Astrocyte (in vitro differentiated cells and primary cell): ENCODE measurements at regions not wholly inside any gene's neighbourhood (a gene's known extent, or its start where the extent isn't known, plus 50 kb on each side); places are given as distances from the start of the nearest gene placed in this dataset.

Experiments used
- DNase-seq: peaks from one replicate; pipeline ENCODE4 v3.0.0-alpha.2; 2010; ENCODE audit warnings: low read depth
- FAIRE-seq: peaks from 2 replicates; lab custom pipeline; 2011; peaks lifted over from hg19 to GRCh38; lab: Jason Lieb, UNC
- H2AFZ ChIP-seq: 2 replicates; pipeline ENCODE4 v1.6.0; 2012; ENCODE audit warnings: low read depth, low read length, inconsistent platforms
- H3K27ac ChIP-seq: 2 replicates; pipeline ENCODE4 v1.5.1; 2011; ENCODE audit warnings: low read depth, low read length, inconsistent platforms
- H3K27me3 ChIP-seq: 2 replicates; pipeline ENCODE4 v1.6.0; 2011; ENCODE audit warnings: low read length, inconsistent platforms; ENCODE audit not compliant: insufficient read depth
- H3K36me3 ChIP-seq: 2 replicates; pipeline ENCODE4 v1.5.1; 2011; ENCODE audit warnings: low read length, inconsistent platforms; ENCODE audit not compliant: insufficient read depth
- H3K4me1 ChIP-seq: 2 replicates; pipeline ENCODE4 v1.5.1; 2011; ENCODE audit warnings: low read length, inconsistent platforms; ENCODE audit not compliant: insufficient read depth
- H3K4me2 ChIP-seq: 2 replicates; pipeline ENCODE4 v1.6.0; 2012; ENCODE audit warnings: low read length, inconsistent platforms
- H3K4me3 ChIP-seq: 2 replicates; pipeline ENCODE4 v1.5.1; 2011; ENCODE audit warnings: low read depth, mild to moderate bottlenecking, low read length, inconsistent platforms; ENCODE audit not compliant: insufficient read depth
- H3K79me2 ChIP-seq: 2 replicates; pipeline ENCODE4 v1.6.0; 2012; ENCODE audit warnings: mild to moderate bottlenecking, low read length, inconsistent platforms; ENCODE audit not compliant: insufficient read depth
- H3K9ac ChIP-seq: 2 replicates; pipeline ENCODE4 v1.6.0; 2012; ENCODE audit warnings: mild to moderate bottlenecking, low read length, inconsistent platforms
- H3K9me3 ChIP-seq: 2 replicates; pipeline ENCODE4 v1.5.1; 2012; ENCODE audit warnings: low read depth, mild to moderate bottlenecking, low read length, inconsistent platforms; ENCODE audit not compliant: insufficient read depth
- H4K20me1 ChIP-seq: 2 replicates; pipeline ENCODE4 v1.6.0; 2012; ENCODE audit warnings: low read length, inconsistent platforms; ENCODE audit not compliant: insufficient read depth
- H3K27ac Mint-ChIP-seq: one replicate; pipeline ENCODE4 v1.8.0; 2021; ENCODE audit warnings: mild to moderate bottlenecking, mixed read lengths; ENCODE audit not compliant: unreplicated experiment
- H3K27me3 Mint-ChIP-seq: one replicate; pipeline ENCODE4 v1.8.0; 2021; ENCODE audit warnings: low read depth, mixed read lengths; ENCODE audit not compliant: unreplicated experiment
- H3K36me3 Mint-ChIP-seq: one replicate; pipeline ENCODE4 v1.8.0; 2021; ENCODE audit warnings: low read depth, mixed read lengths; ENCODE audit not compliant: unreplicated experiment
- H3K4me1 Mint-ChIP-seq: one replicate; pipeline ENCODE4 v1.8.0; 2021; ENCODE audit warnings: low read depth, mixed read lengths; ENCODE audit not compliant: unreplicated experiment
- H3K4me3 Mint-ChIP-seq: one replicate; pipeline ENCODE4 v1.8.0; 2021; ENCODE audit warnings: mild to moderate bottlenecking, moderate library complexity, mixed read lengths; ENCODE audit not compliant: unreplicated experiment
- H3K9me3 Mint-ChIP-seq: one replicate; pipeline ENCODE4 v1.8.0; 2021; ENCODE audit warnings: mild to moderate bottlenecking, mixed read lengths; ENCODE audit not compliant: unreplicated experiment
- EZH2 ChIP-seq: IDR thresholded peaks from 2 replicates; pipeline ENCODE4 v1.6.1; 2012; ENCODE audit warnings: mild to moderate bottlenecking, low read length, inconsistent platforms; ENCODE audit not compliant: insufficient read depth
- TF ChIP-seq, protein P1 (sequence below): IDR thresholded peaks from 2 replicates; pipeline ENCODE4 v1.5.1; 2011; ENCODE audit warnings: low read depth, mild to moderate bottlenecking, inconsistent platforms, low read length, moderate library complexity; ENCODE audit not compliant: insufficient read depth

DNA sequence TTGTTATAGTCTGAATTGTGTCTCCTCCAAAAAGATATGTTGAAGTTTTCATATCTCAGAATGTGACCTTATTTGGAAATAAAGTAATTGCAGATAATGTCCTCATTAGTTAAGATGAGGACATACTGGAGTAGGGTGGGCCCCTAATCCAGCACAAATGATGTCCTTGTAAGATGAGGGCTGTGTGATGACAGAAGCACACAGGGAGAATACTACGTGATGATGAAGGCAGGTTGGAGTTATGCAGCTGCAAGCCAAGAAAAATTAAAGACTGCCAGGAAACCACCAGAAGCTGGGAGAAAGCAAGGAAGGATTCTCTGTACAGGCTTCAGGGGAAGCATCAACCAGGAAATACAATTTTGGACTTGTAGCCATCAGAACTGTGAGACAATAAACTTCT lies 58.3 kb upstream of the PNPT1 start:
- Mint-ChIP-seq H3K9me3 (peaks cover 4% of the 10 kb centered on the region), H3K4me3 (no peak overlapping the region), H3K27ac (no peak overlapping the region), H3K27me3 (no peaks in the 10 kb centered on the region), H3K4me1 (no peaks in the 10 kb centered on the region), H3K36me3 (no peaks in the 10 kb centered on the region)
- DNase-seq = peak; percentile 37
- no peak overlapping the region for H3K4me2 ChIP-seq
- H3K79me2 ChIP-seq = no peaks in the 10 kb centered on the region
- no peak for TF ChIP-seq EZH2
- TF ChIP-seq, protein P1, sequence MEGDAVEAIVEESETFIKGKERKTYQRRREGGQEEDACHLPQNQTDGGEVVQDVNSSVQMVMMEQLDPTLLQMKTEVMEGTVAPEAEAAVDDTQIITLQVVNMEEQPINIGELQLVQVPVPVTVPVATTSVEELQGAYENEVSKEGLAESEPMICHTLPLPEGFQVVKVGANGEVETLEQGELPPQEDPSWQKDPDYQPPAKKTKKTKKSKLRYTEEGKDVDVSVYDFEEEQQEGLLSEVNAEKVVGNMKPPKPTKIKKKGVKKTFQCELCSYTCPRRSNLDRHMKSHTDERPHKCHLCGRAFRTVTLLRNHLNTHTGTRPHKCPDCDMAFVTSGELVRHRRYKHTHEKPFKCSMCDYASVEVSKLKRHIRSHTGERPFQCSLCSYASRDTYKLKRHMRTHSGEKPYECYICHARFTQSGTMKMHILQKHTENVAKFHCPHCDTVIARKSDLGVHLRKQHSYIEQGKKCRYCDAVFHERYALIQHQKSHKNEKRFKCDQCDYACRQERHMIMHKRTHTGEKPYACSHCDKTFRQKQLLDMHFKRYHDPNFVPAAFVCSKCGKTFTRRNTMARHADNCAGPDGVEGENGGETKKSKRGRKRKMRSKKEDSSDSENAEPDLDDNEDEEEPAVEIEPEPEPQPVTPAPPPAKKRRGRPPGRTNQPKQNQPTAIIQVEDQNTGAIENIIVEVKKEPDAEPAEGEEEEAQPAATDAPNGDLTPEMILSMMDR = no peak
- no peak overlapping the region for H2AFZ ChIP-seq
- no peak overlapping the region for H3K4me3 ChIP-seq
- H4K20me1 ChIP-seq = no peaks in the 10 kb centered on the region
- no peaks in the 10 kb centered on the region for H3K9me3 ChIP-seq
- no peaks in the 10 kb centered on the region for H3K4me1 ChIP-seq
- H3K36me3 ChIP-seq = no peaks in the 10 kb centered on the region
- no peak overlapping the region for H3K27ac ChIP-seq
- H3K27me3 ChIP-seq = no peaks in the 10 kb centered on the region
- FAIRE-seq = no peak
- H3K9ac ChIP-seq = no peak overlapping the region

- H3K27ac ChIP-seq = peak overlapping the region; percentile 82
Observed at GRCh38 chr2:55743583-55743982, 49.9 kb upstream of the PNPT1 start.

More at GRCh38 chr2:55743583-55743982, 49.9 kb upstream of the PNPT1 start:
- Histone ChIP-seq H4K20me1 (no peaks in the 10 kb centered on the region), H3K4me2 (peak overlapping the region; percentile 53), H3K36me3 (no peaks in the 10 kb centered on the region), H3K79me2 (no peaks in the 10 kb centered on the region), H2AFZ (no peak overlapping the region), H3K4me1 (peaks cover 8% of the 10 kb centered on the region), H3K4me3 (no peak overlapping the region), H3K27me3 (no peaks in the 10 kb centered on the region), H3K9me3 (no peaks in the 10 kb centered on the region), H3K9ac (peak overlapping the region; percentile 54)
- FAIRE-seq (peak; percentile 72), DNase-seq (peak; percentile 92)
- peak overlapping the region; percentile 83 for H3K27ac Mint-ChIP-seq
- no peaks in the 10 kb centered on the region for H3K36me3 Mint-ChIP-seq
- H3K4me1 Mint-ChIP-seq = peaks cover 9% of the 10 kb centered on the region
- H3K9me3 Mint-ChIP-seq = peaks cover 14% of the 10 kb centered on the region
- no peak overlapping the region for H3K4me3 Mint-ChIP-seq
- TF ChIP-seq, protein P1 = no peak
- TF ChIP-seq EZH2 = no peak
- no peaks in the 10 kb centered on the region for H3K27me3 Mint-ChIP-seq
